LHCN-M2 (cell line): ENCODE measurements at regions not wholly inside any gene's neighbourhood (a gene's known extent, or its start where the extent isn't known, plus 50 kb on each side); places are given as distances from the start of the nearest gene placed in this dataset.
"Not testable (repeated sequence)": the region's sequence is repeated elsewhere in the genome, so short reads cannot be mapped to it uniquely, and the experiment has no call there.

Experiments used
- DNase-seq: peaks from one replicate; pipeline ENCODE4 v3.0.0-alpha.2; 2012; ENCODE audit warnings: low read depth

- DNase-seq: no peak
Measured at GRCh38 chr9:119765632-119766175, 396.5 kb upstream of the BRINP1 start.

GRCh38 chr9:119763260-119763659 lies 394.0 kb upstream of the BRINP1 start:
- DNase-seq: no peak

- DNase-seq: no peak
Measured at GRCh38 chr9:119761812-119762211, 392.6 kb upstream of the BRINP1 start.

GRCh38 chr9:119758990-119759389 lies 389.8 kb upstream of the BRINP1 start:
- no peak for DNase-seq

- no peak for DNase-seq
Measured at GRCh38 chr9:119758241-119758640, 389.0 kb upstream of the BRINP1 start.

GRCh38 chr9:119739476-119739875 lies 370.2 kb upstream of the BRINP1 start:
- no peak for DNase-seq

GRCh38 chr9:119736491-119737454 lies 367.5 kb upstream of the BRINP1 start:
- DNase-seq: no peak

GRCh38 chr9:119727988-119728387 lies 358.8 kb upstream of the BRINP1 start:
- no peak for DNase-seq

GRCh38 chr9:119726035-119726434 lies 356.8 kb upstream of the BRINP1 start:
- DNase-seq: no peak

- DNase-seq: no peak
Measured at GRCh38 chr9:119722384-119722783, 353.1 kb upstream of the BRINP1 start.

GRCh38 chr9:119712325-119712724 lies 343.1 kb upstream of the BRINP1 start:
- DNase-seq: no peak

GRCh38 chr9:119709431-119709830 lies 340.2 kb upstream of the BRINP1 start:
- DNase-seq: no peak

GRCh38 chr9:119707228-119707845 lies 338.1 kb upstream of the BRINP1 start:
- DNase-seq: no peak

- no peak for DNase-seq
Measured at GRCh38 chr9:119701651-119702050, 332.4 kb upstream of the BRINP1 start.

- DNase-seq: no peak
Measured at GRCh38 chr9:119698535-119698934, 329.3 kb upstream of the BRINP1 start.

GRCh38 chr9:119697996-119698395 lies 328.8 kb upstream of the BRINP1 start:
- no peak for DNase-seq

GRCh38 chr9:119689879-119690278 lies 320.6 kb upstream of the BRINP1 start:
- no peak for DNase-seq

GRCh38 chr9:119688547-119688946 lies 319.3 kb upstream of the BRINP1 start:
- DNase-seq: no peak

GRCh38 chr9:119677811-119678505 lies 308.7 kb upstream of the BRINP1 start:
- no peak for DNase-seq

- no peak for DNase-seq
Measured at GRCh38 chr9:119675951-119676350, 306.7 kb upstream of the BRINP1 start.

- not testable (repeated sequence) for DNase-seq
Measured at GRCh38 chr9:119672763-119673162, 303.5 kb upstream of the BRINP1 start.

- no peak for DNase-seq
Measured at GRCh38 chr9:119667916-119668315, 298.7 kb upstream of the BRINP1 start.
